ENCODE measurements at regions not wholly inside any gene's neighbourhood (a gene's known extent, or its start where the extent isn't known, plus 50 kb on each side); places are given as distances from the start of the nearest gene placed in this dataset.

DNA sequence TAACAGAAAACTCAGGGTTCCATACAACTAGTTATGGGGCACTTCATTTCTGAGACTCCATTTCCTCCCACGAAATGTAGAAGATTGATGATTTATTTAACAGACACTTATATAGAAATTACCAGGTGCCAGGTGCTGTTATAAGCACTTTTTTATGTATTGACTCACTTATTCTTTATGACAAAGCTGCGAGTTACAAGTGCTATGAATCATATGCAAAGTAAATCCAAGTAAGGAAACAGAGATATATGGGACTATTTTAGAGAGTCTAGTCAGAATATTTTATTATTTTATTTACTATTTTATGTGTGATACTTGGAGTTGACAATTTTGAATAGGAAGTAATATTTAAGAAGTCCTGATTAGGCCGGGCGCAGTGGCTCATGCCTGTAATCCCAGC, 822.8 kb upstream of the C9orf72 start:
- Histone ChIP-seq H3K9ac (ENCODE audit: extremely low read depth, insufficient read length, low read length) (no peak overlapping the region), H3K4me1 (ENCODE audit: insufficient read depth, low read length) (no peaks in the 10 kb centered on the region), H3K27ac (ENCODE audit: insufficient read length, low read depth, low read length) (no peak overlapping the region), H2BK15ac (ENCODE audit: low read depth, low read length) (no peak overlapping the region), H4K91ac (ENCODE audit: insufficient read length, low read depth, low read length) (no peak overlapping the region), H3K79me2 (ENCODE audit: insufficient read depth, low read length) (no peaks in the 10 kb centered on the region), H3K4me2 (ENCODE audit: insufficient read depth, insufficient read length, low read length) (no peak overlapping the region), H2AK5ac (ENCODE audit: insufficient read length, low read length) (no peak overlapping the region), H3K9me3 (ENCODE audit: control insufficient read depth, low read depth, low read length) (no peaks in the 10 kb centered on the region), H4K8ac (replicated peaks; ENCODE audit: insufficient read length, low read depth, low read length) (no peak overlapping the region), H3K79me1 (ENCODE audit: insufficient read depth, low read depth, low read length, poor library complexity, severe bottlenecking) (no peaks in the 10 kb centered on the region), H4K20me1 (ENCODE audit: control insufficient read depth, insufficient read depth, insufficient read length) (no peaks in the 10 kb centered on the region), H3K14ac (ENCODE audit: insufficient read depth, low read length) (no peak overlapping the region), H2BK120ac (ENCODE audit: low read depth, low read length, poor library complexity, severe bottlenecking) (no peak overlapping the region), H3T11ph (ENCODE audit: low read length) (no peak overlapping the region), H3K4ac (ENCODE audit: low read depth, low read length) (no peak overlapping the region), H4K5ac (ENCODE audit: insufficient read length, low read depth, low read length) (no peak overlapping the region), H3K18ac (ENCODE audit: insufficient read length, low read depth, low read length) (no peak overlapping the region), H2BK5ac (ENCODE audit: insufficient read length, low read length) (no peak overlapping the region), H3K56ac (ENCODE audit: insufficient read length, low read depth, low read length) (no peak overlapping the region), H2BK12ac (ENCODE audit: insufficient read length, low read depth, low read length) (no peak overlapping the region), H3K23ac (ENCODE audit: insufficient read length, low read depth, low read length) (no peak overlapping the region), H3K27me3 (ENCODE audit: insufficient read depth, low read length) (no peaks in the 10 kb centered on the region), H3K23me2 (ENCODE audit: insufficient read length, low read depth, low read length, poor library complexity, severe bottlenecking) (no peaks in the 10 kb centered on the region), H2BK20ac (ENCODE audit: low read depth, low read length, poor library complexity, severe bottlenecking) (no peak overlapping the region), H2AFZ (ENCODE audit: low read length) (no peak overlapping the region)
- Mint-ChIP-seq H3K27ac (no peak overlapping the region), H3K27me3 (ENCODE audit: low read depth) (no peaks in the 10 kb centered on the region), H3K4me3 (no peak overlapping the region), H3K4me1 (peaks cover 6 to 7% of the 10 kb centered on the region in 2 experiments; a peak in 2 of 4 replicates), H3K9me3 (peaks cover 0 to 3% of the 10 kb centered on the region in 2 experiments; a peak in 1 of 5 replicates), H3K36me3 (ENCODE audit: insufficient read depth in 1 of 3, low read depth in 3 of 3) (no peaks in the 10 kb centered on the region)
- DNase-seq: no peak
- WGBS (ENCODE audit: extremely low coverage, insufficient read length, low lambda C conversion rate): no CpG with 5 or more reads among the region's 4 CpGs
- TF ChIP-seq, protein P1, sequence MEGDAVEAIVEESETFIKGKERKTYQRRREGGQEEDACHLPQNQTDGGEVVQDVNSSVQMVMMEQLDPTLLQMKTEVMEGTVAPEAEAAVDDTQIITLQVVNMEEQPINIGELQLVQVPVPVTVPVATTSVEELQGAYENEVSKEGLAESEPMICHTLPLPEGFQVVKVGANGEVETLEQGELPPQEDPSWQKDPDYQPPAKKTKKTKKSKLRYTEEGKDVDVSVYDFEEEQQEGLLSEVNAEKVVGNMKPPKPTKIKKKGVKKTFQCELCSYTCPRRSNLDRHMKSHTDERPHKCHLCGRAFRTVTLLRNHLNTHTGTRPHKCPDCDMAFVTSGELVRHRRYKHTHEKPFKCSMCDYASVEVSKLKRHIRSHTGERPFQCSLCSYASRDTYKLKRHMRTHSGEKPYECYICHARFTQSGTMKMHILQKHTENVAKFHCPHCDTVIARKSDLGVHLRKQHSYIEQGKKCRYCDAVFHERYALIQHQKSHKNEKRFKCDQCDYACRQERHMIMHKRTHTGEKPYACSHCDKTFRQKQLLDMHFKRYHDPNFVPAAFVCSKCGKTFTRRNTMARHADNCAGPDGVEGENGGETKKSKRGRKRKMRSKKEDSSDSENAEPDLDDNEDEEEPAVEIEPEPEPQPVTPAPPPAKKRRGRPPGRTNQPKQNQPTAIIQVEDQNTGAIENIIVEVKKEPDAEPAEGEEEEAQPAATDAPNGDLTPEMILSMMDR (conservative IDR thresholded peaks at IDR 0.05): no peak

All from H9 (cell line).